K562 (cell line): ENCODE measurements at regions not wholly inside any gene's neighbourhood (a gene's known extent, or its start where the extent isn't known, plus 50 kb on each side); places are given as distances from the start of the nearest gene placed in this dataset.

Experiments
- ATAC-seq: fragments of 200-7000 bp; cut with Tn5 transposase; 3 replicates; pipeline ENCODE4 v1.9.1; 2020; ENCODE audit warnings: moderate library complexity
- BruUV-seq: library from RNA; stranded (reverse); fragments of 400-500 nt; replicated peaks from 2 replicates; lab custom pipeline; 2021; lab: Mats Ljungman, UMichigan
- CTCF ChIA-PET: fragments of 300-600 bp; formaldehyde crosslinking; extraction: SDS; loops from one replicate; lab custom pipeline; 2021; ENCODE audit warnings: low intra/inter-chr PET ratio; lab: Yijun Ruan, JAX
- POLR2A ChIA-PET: fragments of 300-600, 350-650 bp; sonication (Branson Sonifier 250); formaldehyde crosslinking; extraction: SDS; loops from one replicate; lab custom pipeline; 2021; ENCODE audit warnings: antibody characterized with exemption, inconsistent platforms; lab: Yijun Ruan, JAX
- DNase-seq, 4 experiments: peaks; one replicate each; pipeline versions ENCODE4 v3.0.0 to v3.0.0-alpha.2; 2011 to 2018; ENCODE audit warnings: low spot score in 3 of 4, mixed read lengths in 3 of 4; ENCODE audit errors: extremely low read depth in 1 of 4
- FAIRE-seq: peaks from 2 replicates; lab custom pipeline; 2011; peaks lifted over from hg19 to GRCh38; lab: Jason Lieb, UNC
- H2AFZ ChIP-seq: 2 replicates; pipeline ENCODE4 v1.6.0; 2011; ENCODE audit warnings: low read depth, low read length, control low read depth, inconsistent platforms
- H3K27ac ChIP-seq: fragments of 200-600 bp; 3 replicates; pipeline ENCODE4 v1.8.0; 2011; ENCODE audit warnings: low read depth, mild to moderate bottlenecking, control low read depth, inconsistent platforms, low read length, moderate library complexity, mixed read lengths; ENCODE audit errors: extremely low read depth
- H3K27me3 ChIP-seq, 2 experiments: fragments of 300-600 bp in 1 of 2; 2 replicates in 1 of 2; 3 replicates in 1 of 2; pipeline versions ENCODE4 v1.6.0 to v1.8.0; 2011; ENCODE audit warnings: inconsistent platforms in 2 of 2, low read length in 2 of 2, mild to moderate bottlenecking in 1 of 2, mixed read lengths in 1 of 2, moderate library complexity in 1 of 2; ENCODE audit not compliant: control insufficient read depth in 2 of 2, insufficient read depth in 2 of 2
- H3K36me3 ChIP-seq: fragments of 300-600 bp; 3 replicates; pipeline ENCODE4 v1.8.0; 2011; ENCODE audit warnings: mild to moderate bottlenecking, low read length, inconsistent platforms; ENCODE audit not compliant: control insufficient read depth, insufficient read depth
- H3K4me1 ChIP-seq, 2 experiments: fragments of 200-600 bp in 1 of 2; replicated peaks in 1 of 2; 2 replicates in 1 of 2; 3 replicates in 1 of 2; pipeline versions ENCODE4 v1.5.1 to v1.8.0; 2011; ENCODE audit warnings: inconsistent platforms in 2 of 2, low read length in 2 of 2, mild to moderate bottlenecking in 1 of 2, mixed read lengths in 1 of 2, moderate library complexity in 1 of 2; ENCODE audit not compliant: control insufficient read depth in 2 of 2, insufficient read depth in 2 of 2
- H3K4me2 ChIP-seq: 2 replicates; pipeline ENCODE4 v1.6.1; 2011; ENCODE audit warnings: low read length, control low read depth, inconsistent platforms, mixed read lengths; ENCODE audit not compliant: insufficient read depth
- H3K4me3 ChIP-seq: fragments of 200-600 bp; sonication (generic), shearing (Covaris generic); 2 replicates; pipeline ENCODE4 v1.5.1; 2016; ENCODE audit warnings: control low read depth, inconsistent platforms
- H3K79me2 ChIP-seq: fragments of 200-600 bp; 3 replicates; pipeline ENCODE4 v1.8.0; 2011; ENCODE audit warnings: low read length, inconsistent platforms; ENCODE audit not compliant: control insufficient read depth, insufficient read depth
- H3K9ac ChIP-seq, 2 experiments: 2 replicates each; pipeline versions ENCODE4 v1.6.0 to v1.6.1; 2011; ENCODE audit warnings: low read depth in 2 of 2, low read length in 2 of 2, control low read depth in 1 of 2, inconsistent platforms in 1 of 2, mild to moderate bottlenecking in 1 of 2, mixed read lengths in 1 of 2; ENCODE audit not compliant: insufficient read depth in 1 of 2
- H3K9me1 ChIP-seq: one replicate; pipeline ENCODE4 v1.6.0; 2011; ENCODE audit warnings: inconsistent platforms, mild to moderate bottlenecking, low read length, moderate library complexity; ENCODE audit not compliant: control insufficient read depth, insufficient read depth
- H3K9me3 ChIP-seq: replicated peaks from 2 replicates; pipeline ENCODE4 v1.5.1; 2011; ENCODE audit warnings: low read depth, low read length, inconsistent platforms; ENCODE audit not compliant: control insufficient read depth, insufficient read depth
- H4K20me1 ChIP-seq: replicated peaks from 2 replicates; pipeline ENCODE4 v1.6.1; 2011; ENCODE audit warnings: low read length, inconsistent platforms, mixed read lengths; ENCODE audit not compliant: control insufficient read depth, insufficient read depth
- BHLHE40 ChIP-seq: IDR thresholded peaks from 2 replicates; pipeline ENCODE4 v1.6.1; 2011; ENCODE audit warnings: low read length, improper control_type of control experiment
- CBFA2T3 ChIP-seq: fragments of 450-650 bp; IDR thresholded peaks from 2 replicates; pipeline ENCODE4 v1.6.1; 2017
- HMBOX1 ChIP-seq: sonication (generic); IDR thresholded peaks from 2 replicates; pipeline ENCODE4 v1.6.1; 2016
- MAFF ChIP-seq: IDR thresholded peaks from 2 replicates; pipeline ENCODE4 v1.6.1; 2012; ENCODE audit warnings: low read length, improper control_type of control experiment
- MEIS2 ChIP-seq: fragments of 450-650 bp; IDR thresholded peaks from 2 replicates; pipeline ENCODE4 v1.6.1; 2014; ENCODE audit warnings: mild to moderate bottlenecking; ENCODE audit not compliant: partially characterized antibody
- PKNOX1 ChIP-seq: fragments of 450-650 bp; IDR thresholded peaks from 2 replicates; pipeline ENCODE4 v1.6.1; 2016
- RFX1 ChIP-seq: fragments of 450-650 bp; IDR thresholded peaks from 2 replicates; pipeline ENCODE4 v1.6.1; 2016; ENCODE audit warnings: mild to moderate bottlenecking, moderate library complexity
- RFX5 ChIP-seq: IDR thresholded peaks from 2 replicates; pipeline ENCODE4 v1.6.1; 2011; ENCODE audit warnings: low read depth, mild to moderate bottlenecking, improper control_type of control experiment, low read length
- TCF3 ChIP-seq: sonication (generic); formaldehyde crosslinking; IDR thresholded peaks from 2 replicates; pipeline ENCODE4 v1.4.0; 2020; ENCODE audit warnings: mild to moderate bottlenecking, missing genetic modification reagents
- WGBS: fragments of 100-300 bp; shearing (Covaris generic); methylation state at CpG from one replicate; pipeline ENCODE4 v1.1.6; 2016; ENCODE audit warnings: low coverage, mixed read lengths; ENCODE audit not compliant: insufficient coverage; ENCODE audit errors: missing lambda C conversion rate; 5-methylcytosine and 5-hydroxymethylcytosine counted together
- in situ Hi-C: fragments of 300-500 bp; cut with MboI; formaldehyde crosslinking; loops from 4 replicates; pipeline ENCODE4 v1.15.0; 2018; ENCODE audit warnings: inconsistent platforms, mixed read lengths
- intact Hi-C: fragments of 100-400 bp; cut with micrococcal nuclease; formaldehyde crosslinking; loops from 2 replicates; pipeline ENCODE4 v1.14.2; 2022

GRCh38 chr7:86970547-86970946 lies 88.9 kb downstream of the ELAPOR2 start:
- H3K27me3 ChIP-seq: no peaks in the 10 kb centered on the region
- H3K9ac ChIP-seq: no peak overlapping the region
- no peak overlapping the region for H3K27ac ChIP-seq
- no peak overlapping the region for H3K4me3 ChIP-seq
- H3K9me1 ChIP-seq: no peaks in the 10 kb centered on the region
- no peak overlapping the region for H3K4me2 ChIP-seq
- H3K36me3 ChIP-seq: no peaks in the 10 kb centered on the region
- peaks cover 0 to 12% of the 10 kb centered on the region in 2 experiments; a peak in 2 of 5 replicates for H3K4me1 ChIP-seq
- BruUV-seq: no TSS peak
- no peak overlapping the region for H2AFZ ChIP-seq
- ATAC-seq (no peak), FAIRE-seq (no peak), DNase-seq (no peak)
- POLR2A ChIA-PET: interaction anchor here (0.9 kb wide), 1 partner anchor 159 kb away, joined by 3 read pairs; no protein-coding TSS in a partner anchor
- CTCF ChIA-PET: no interaction called here
- intact Hi-C loops (no loop called here), in situ Hi-C loops (no loop called here)
- H4K20me1 ChIP-seq: peaks cover 6% of the 10 kb centered on the region; the same call in 1 of the 2 replicates
- H3K79me2 ChIP-seq: peaks cover 14% of the 10 kb centered on the region; the same call in 2 of the 3 replicates
- 44% methylated on average over 1 of the region's 1 CpG for WGBS
- no peaks in the 10 kb centered on the region for H3K9me3 ChIP-seq
- TF ChIP-seq RFX1: peak; percentile 75
- no peak for TF ChIP-seq BHLHE40

- no peak overlapping the region for H2AFZ ChIP-seq
- intact Hi-C loops (no loop called here), in situ Hi-C loops (no loop called here)
- BruUV-seq: no TSS peak
- no peak overlapping the region for H3K9ac ChIP-seq
- H3K9me3 ChIP-seq: no peaks in the 10 kb centered on the region
- no peak overlapping the region for H3K27ac ChIP-seq
- peak; percentile 50; the same call in 2 of the 3 replicates for ATAC-seq
- ChIA-PET CTCF (no interaction called here), POLR2A (interaction anchor here (0.7 to 0.9 kb wide), 2 partner anchors 14 to 35 kb away, joined by 3 read pairs; no protein-coding TSS in a partner anchor)
- DNase-seq: no peak
- no peak overlapping the region for H3K4me2 ChIP-seq
- H4K20me1 ChIP-seq: peaks cover 9% of the 10 kb centered on the region; the same call in 1 of the 2 replicates
- FAIRE-seq: no peak
- no peaks in the 10 kb centered on the region for H3K27me3 ChIP-seq
- peaks cover 0 to 12% of the 10 kb centered on the region in 2 experiments; a peak in 2 of 5 replicates for H3K4me1 ChIP-seq
- no peaks in the 10 kb centered on the region for H3K9me1 ChIP-seq
- H3K36me3 ChIP-seq: no peaks in the 10 kb centered on the region
- H3K4me3 ChIP-seq: no peak overlapping the region
- H3K79me2 ChIP-seq: peaks cover 21% of the 10 kb centered on the region; the same call in 2 of the 3 replicates
- 0% methylated on average over 1 of the region's 1 CpG for WGBS
- TF ChIP-seq MEIS2 (peak; percentile 8), HMBOX1 (peak; percentile 57; the same call in 1 of the 2 replicates), TCF3 (0 out of 2 replicates have a peak, but pooled peaks have one; percentile 5), PKNOX1 (0 out of 2 replicates have a peak, but pooled peaks have one; percentile 9), CBFA2T3 (peak; percentile 22; the same call in 1 of the 2 replicates), MAFF (no peak), RFX5 (no peak)
- TF ChIP-seq, all 486 proteins: peak for 5
Observed at GRCh38 chr7:86969865-86970264, 89.6 kb downstream of the ELAPOR2 start.
